Ishikawa (cell line): ENCODE measurements at regions not wholly inside any gene's neighbourhood (a gene's known extent, or its start where the extent isn't known, plus 50 kb on each side); places are given as distances from the start of the nearest gene placed in this dataset.

Source experiments
- TCF12 ChIP-seq: IDR thresholded peaks from 2 replicates; pipeline ENCODE4 v1.6.1; 2012; ENCODE audit warnings: low read depth
- TEAD4 ChIP-seq: IDR thresholded peaks from 2 replicates; pipeline ENCODE4 v1.6.1; 2012
- YY1 ChIP-seq: IDR thresholded peaks from 2 replicates; pipeline ENCODE4 v1.6.1; 2012; ENCODE audit warnings: low read depth
- TF ChIP-seq, protein P1 (sequence below): IDR thresholded peaks from 2 replicates; pipeline ENCODE4 v1.6.1; 2012; ENCODE audit warnings: low read depth, mild to moderate bottlenecking
- TF ChIP-seq, protein P2 (sequence below): IDR thresholded peaks from 2 replicates; pipeline ENCODE4 v1.6.1; 2012

DNA sequence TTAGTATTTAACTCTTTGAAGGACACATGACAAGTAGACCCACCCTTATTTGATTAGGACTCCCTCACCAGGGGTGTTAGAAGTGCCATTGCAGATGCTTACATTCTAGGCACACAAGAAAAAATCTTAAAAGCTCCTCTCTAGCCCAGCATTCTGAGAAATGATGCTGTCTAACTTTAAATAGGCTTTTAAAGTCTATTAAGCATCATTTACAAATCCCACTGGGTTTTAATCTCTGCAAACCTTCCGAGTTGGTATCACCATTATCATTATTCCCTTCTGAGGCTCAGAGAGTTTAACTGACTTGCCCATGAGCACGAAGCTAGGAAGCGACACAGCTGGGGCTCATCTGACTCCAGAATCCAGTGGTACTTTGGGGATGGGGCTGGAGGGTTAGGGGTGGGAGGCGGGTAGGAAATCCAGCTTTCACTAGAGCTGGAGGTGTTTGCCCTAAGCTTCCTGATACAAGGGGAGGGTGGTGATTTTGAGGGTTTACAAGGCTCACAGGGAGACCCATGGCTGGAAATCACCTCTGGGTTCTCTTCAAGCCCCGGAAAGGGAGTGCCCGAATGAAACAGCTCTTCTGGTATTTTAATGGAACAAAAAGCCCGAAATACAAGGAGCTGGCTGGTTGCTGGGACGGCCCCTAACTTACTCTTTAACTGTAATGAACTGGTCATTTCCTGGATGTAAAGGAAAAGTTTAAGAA is 109.2 kb upstream of the FUT8 start:
- no peak for TF ChIP-seq YY1
- TF ChIP-seq, protein P1, sequence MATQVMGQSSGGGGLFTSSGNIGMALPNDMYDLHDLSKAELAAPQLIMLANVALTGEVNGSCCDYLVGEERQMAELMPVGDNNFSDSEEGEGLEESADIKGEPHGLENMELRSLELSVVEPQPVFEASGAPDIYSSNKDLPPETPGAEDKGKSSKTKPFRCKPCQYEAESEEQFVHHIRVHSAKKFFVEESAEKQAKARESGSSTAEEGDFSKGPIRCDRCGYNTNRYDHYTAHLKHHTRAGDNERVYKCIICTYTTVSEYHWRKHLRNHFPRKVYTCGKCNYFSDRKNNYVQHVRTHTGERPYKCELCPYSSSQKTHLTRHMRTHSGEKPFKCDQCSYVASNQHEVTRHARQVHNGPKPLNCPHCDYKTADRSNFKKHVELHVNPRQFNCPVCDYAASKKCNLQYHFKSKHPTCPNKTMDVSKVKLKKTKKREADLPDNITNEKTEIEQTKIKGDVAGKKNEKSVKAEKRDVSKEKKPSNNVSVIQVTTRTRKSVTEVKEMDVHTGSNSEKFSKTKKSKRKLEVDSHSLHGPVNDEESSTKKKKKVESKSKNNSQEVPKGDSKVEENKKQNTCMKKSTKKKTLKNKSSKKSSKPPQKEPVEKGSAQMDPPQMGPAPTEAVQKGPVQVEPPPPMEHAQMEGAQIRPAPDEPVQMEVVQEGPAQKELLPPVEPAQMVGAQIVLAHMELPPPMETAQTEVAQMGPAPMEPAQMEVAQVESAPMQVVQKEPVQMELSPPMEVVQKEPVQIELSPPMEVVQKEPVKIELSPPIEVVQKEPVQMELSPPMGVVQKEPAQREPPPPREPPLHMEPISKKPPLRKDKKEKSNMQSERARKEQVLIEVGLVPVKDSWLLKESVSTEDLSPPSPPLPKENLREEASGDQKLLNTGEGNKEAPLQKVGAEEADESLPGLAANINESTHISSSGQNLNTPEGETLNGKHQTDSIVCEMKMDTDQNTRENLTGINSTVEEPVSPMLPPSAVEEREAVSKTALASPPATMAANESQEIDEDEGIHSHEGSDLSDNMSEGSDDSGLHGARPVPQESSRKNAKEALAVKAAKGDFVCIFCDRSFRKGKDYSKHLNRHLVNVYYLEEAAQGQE, result no peak
- TF ChIP-seq TCF12, result no peak
- TF ChIP-seq, protein P2, sequence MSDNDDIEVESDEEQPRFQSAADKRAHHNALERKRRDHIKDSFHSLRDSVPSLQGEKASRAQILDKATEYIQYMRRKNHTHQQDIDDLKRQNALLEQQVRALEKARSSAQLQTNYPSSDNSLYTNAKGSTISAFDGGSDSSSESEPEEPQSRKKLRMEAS, result no peak
- TF ChIP-seq TEAD4, result no peak
